Ascending aorta (tissue), 2 donors: ENCODE measurements at regions not wholly inside any gene's neighbourhood (a gene's known extent, or its start where the extent isn't known, plus 50 kb on each side); places are given as distances from the start of the nearest gene placed in this dataset.

Experiments
- DNase-seq, 2 donors: peaks; one replicate each; pipeline ENCODE4 v3.0.0-alpha.2; 2019; ENCODE audit warnings: low spot score in 2 of 2
- H3K27ac ChIP-seq, 2 donors: fragments of 200-600 bp; sonication (generic); one replicate each; pipeline ENCODE4 v1.5.1; 2016 to 2017; ENCODE audit warnings: mild to moderate bottlenecking in 1 of 2
- H3K27me3 ChIP-seq: fragments of 200-600 bp; sonication (generic); one replicate; pipeline ENCODE4 v1.5.1; 2017
- H3K36me3 ChIP-seq, 2 donors: fragments of 200-600 bp; sonication (generic); one replicate each; pipeline ENCODE4 v1.5.1; 2016
- H3K4me1 ChIP-seq, 2 donors: fragments of 200-600 bp; sonication (generic); one replicate each; pipeline ENCODE4 v1.5.1; 2016 to 2017; ENCODE audit warnings: mild to moderate bottlenecking in 1 of 2
- H3K4me3 ChIP-seq, 2 donors: fragments of 200-600 bp; sonication (generic); one replicate each; pipeline ENCODE4 v1.5.1; 2016 to 2017; ENCODE audit warnings: mild to moderate bottlenecking in 1 of 2
- H3K9me3 ChIP-seq, 2 donors: fragments of 200-600 bp; sonication (generic); one replicate each; pipeline ENCODE4 v1.5.1; 2016
- intact Hi-C: fragments of 100-400 bp; cut with DNase I; formaldehyde crosslinking; loops from one replicate; pipeline ENCODE4 v1.15.1; 2023
- TF ChIP-seq, protein P1 (sequence below), 3 experiments: fragments of 200-600 bp in 2 of 3; fragments of 450-650 bp in 1 of 3; sonication (generic) in 2 of 3; IDR thresholded peaks; one replicate each; pipeline ENCODE4 v1.5.1; 2016 to 2019; ENCODE audit warnings: antibody characterized with exemption in 3 of 3, mild to moderate bottlenecking in 1 of 3, moderate library complexity in 1 of 3

- no peaks in the 10 kb centered on the region for H3K9me3 ChIP-seq
- H3K27me3 ChIP-seq = no peaks in the 10 kb centered on the region
- no peak for DNase-seq
- intact Hi-C loops = no loop called here
- H3K27ac ChIP-seq = no peak overlapping the region
- H3K36me3 ChIP-seq = no peaks in the 10 kb centered on the region
- no peak overlapping the region for H3K4me3 ChIP-seq
- TF ChIP-seq, protein P1, sequence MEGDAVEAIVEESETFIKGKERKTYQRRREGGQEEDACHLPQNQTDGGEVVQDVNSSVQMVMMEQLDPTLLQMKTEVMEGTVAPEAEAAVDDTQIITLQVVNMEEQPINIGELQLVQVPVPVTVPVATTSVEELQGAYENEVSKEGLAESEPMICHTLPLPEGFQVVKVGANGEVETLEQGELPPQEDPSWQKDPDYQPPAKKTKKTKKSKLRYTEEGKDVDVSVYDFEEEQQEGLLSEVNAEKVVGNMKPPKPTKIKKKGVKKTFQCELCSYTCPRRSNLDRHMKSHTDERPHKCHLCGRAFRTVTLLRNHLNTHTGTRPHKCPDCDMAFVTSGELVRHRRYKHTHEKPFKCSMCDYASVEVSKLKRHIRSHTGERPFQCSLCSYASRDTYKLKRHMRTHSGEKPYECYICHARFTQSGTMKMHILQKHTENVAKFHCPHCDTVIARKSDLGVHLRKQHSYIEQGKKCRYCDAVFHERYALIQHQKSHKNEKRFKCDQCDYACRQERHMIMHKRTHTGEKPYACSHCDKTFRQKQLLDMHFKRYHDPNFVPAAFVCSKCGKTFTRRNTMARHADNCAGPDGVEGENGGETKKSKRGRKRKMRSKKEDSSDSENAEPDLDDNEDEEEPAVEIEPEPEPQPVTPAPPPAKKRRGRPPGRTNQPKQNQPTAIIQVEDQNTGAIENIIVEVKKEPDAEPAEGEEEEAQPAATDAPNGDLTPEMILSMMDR (IDR thresholded peaks at IDR 0.05) = no peak
- no peaks in the 10 kb centered on the region for H3K4me1 ChIP-seq
These were observed 337.3 kb upstream of the ZNF32 start for GRCh38 chr10:43985941-43986340.

DNA sequence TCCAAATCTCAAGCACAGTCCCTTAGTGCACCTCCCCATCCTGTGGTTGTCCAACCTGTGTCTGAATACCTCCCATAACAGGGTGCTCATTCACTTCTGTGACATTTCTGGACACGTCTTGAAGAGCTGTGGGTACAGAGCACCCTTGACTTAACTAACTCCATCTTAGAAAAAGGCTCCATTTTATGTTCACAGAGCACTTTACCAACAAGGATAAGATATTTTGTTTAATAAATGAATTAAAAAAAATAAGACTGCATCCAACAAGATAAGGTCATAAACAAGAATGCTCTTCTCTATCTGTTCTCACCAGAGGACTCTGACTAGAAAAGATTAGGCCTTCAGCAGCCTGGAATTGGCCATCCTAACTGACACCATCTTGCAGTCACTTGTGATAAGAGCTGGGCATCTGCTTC is 335.2 kb upstream of the ZNF32 start:
- TF ChIP-seq, protein P1 (IDR thresholded peaks at IDR 0.05) = no peak

DNA sequence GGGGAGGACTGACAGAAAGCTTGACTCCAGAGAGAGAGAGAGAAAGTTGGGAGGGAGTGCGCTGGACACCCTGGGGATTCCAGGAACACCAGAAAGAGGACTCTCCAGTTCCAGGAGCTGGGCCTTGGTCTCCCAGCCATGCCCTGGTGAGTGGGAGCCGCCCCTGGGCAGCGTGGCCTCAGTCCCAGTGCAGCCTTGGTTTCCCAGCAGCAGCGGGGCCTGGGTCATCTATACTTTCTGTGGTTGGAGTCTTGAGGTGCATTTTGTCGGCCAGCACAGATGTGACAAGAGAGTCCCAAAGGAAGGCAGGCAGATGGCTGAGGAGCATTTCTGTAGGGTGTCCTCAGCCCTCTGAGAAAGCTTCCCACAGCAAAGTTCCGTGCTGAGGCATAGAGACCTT is 334.7 kb upstream of the ZNF32 start:
- Histone ChIP-seq H3K27me3 (no peaks in the 10 kb centered on the region), H3K9me3 (no peaks in the 10 kb centered on the region), H3K4me3 (no peak overlapping the region), H3K4me1 (no peaks in the 10 kb centered on the region), H3K36me3 (no peaks in the 10 kb centered on the region), H3K27ac (no peak overlapping the region)
- intact Hi-C loops = no loop called here
- DNase-seq = no peak
- TF ChIP-seq, protein P1 (IDR thresholded peaks at IDR 0.05) = no peak

More for the DNA sequence above, 335.2 kb upstream of the ZNF32 start:
- intact Hi-C loops = no loop called here
- no peak for DNase-seq
- no peaks in the 10 kb centered on the region for H3K4me1 ChIP-seq
- no peak overlapping the region for H3K4me3 ChIP-seq
- H3K27ac ChIP-seq = no peak overlapping the region
- H3K36me3 ChIP-seq = no peaks in the 10 kb centered on the region
- H3K27me3 ChIP-seq = no peaks in the 10 kb centered on the region
- H3K9me3 ChIP-seq = no peaks in the 10 kb centered on the region

DNA sequence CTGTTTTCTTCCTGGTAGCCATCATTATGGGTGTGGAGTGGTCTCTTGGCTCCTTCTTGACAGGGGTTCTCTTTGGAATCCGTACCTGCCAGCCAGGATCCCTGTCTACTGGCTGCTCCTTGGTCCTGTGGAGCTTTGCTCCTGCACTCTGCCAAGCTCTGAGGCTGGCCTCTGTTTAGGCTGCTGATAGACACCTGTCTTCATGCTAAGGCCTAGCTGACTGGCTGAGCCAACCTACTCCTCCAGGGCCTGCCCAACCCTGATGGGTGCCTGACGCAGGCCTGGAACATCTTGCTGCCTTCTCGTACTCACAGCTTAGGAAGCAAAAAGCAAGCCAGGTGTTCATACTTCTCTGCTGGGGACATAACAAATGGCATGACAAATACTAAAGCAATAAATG is 333.6 kb upstream of the ZNF32 start:
- H3K36me3 ChIP-seq = no peaks in the 10 kb centered on the region
- no peak for DNase-seq
- no peak overlapping the region for H3K27ac ChIP-seq
- no peak overlapping the region for H3K4me3 ChIP-seq
- H3K4me1 ChIP-seq = no peaks in the 10 kb centered on the region
- H3K27me3 ChIP-seq = no peaks in the 10 kb centered on the region
- intact Hi-C loops = no loop called here
- H3K9me3 ChIP-seq = no peaks in the 10 kb centered on the region
- TF ChIP-seq, protein P1 (IDR thresholded peaks at IDR 0.05) = no peak

DNA sequence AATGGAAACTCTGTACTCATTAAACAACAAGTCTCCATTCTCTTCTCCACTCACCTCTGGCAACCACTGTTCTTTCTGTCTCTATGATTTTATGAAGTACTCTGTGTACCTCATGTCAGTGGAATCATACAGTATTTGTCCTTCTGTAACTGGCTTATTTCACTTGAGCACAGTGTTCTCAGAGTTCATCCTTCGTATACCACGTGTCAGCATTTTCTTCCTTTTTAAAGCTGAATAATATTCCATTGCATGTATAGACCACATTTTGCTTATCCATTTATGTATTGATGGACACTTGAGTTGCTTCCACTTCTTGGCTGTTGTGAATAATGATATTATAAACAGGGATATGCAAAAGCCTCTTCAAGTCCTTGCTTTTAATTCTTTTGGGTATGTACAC is 333.0 kb upstream of the ZNF32 start:
- TF ChIP-seq, protein P1 (IDR thresholded peaks at IDR 0.05) = no peak
- Histone ChIP-seq H3K27me3 (no peaks in the 10 kb centered on the region), H3K4me1 (no peaks in the 10 kb centered on the region), H3K36me3 (no peaks in the 10 kb centered on the region), H3K27ac (no peak overlapping the region), H3K4me3 (no peak overlapping the region), H3K9me3 (no peaks in the 10 kb centered on the region)
- DNase-seq = no peak
- intact Hi-C loops = no loop called here

- H3K4me3 ChIP-seq = no peak overlapping the region
- no peaks in the 10 kb centered on the region for H3K27me3 ChIP-seq
- H3K27ac ChIP-seq = no peak overlapping the region
- no peaks in the 10 kb centered on the region for H3K4me1 ChIP-seq
- H3K9me3 ChIP-seq = no peaks in the 10 kb centered on the region
- no peak for DNase-seq
- H3K36me3 ChIP-seq = no peaks in the 10 kb centered on the region
- intact Hi-C loops = no loop called here
- TF ChIP-seq, protein P1 (IDR thresholded peaks at IDR 0.05) = no peak
These were observed 332.6 kb upstream of the ZNF32 start for GRCh38 chr10:43981232-43981631.
